Body of pancreas (tissue), 4 donors: ENCODE measurements at regions not wholly inside any gene's neighbourhood (a gene's known extent, or its start where the extent isn't known, plus 50 kb on each side); places are given as distances from the start of the nearest gene placed in this dataset.

ENCODE experiments used
- ATAC-seq: fragments of 150-250 bp; one replicate; pipeline ENCODE4 v1.9.1; 2016
- DNase-seq, 4 donors: peaks; one replicate each; pipeline ENCODE4 v3.0.0-alpha.2; 2019
- H3K27ac ChIP-seq, 4 donors: fragments of 200-600 bp; sonication (generic); 1 replicate in 3 of 4; 2 replicates in 1 of 4; pipeline versions ENCODE4 v1.5.1 to v1.6.1; 2016 to 2019; ENCODE audit warnings: mild to moderate bottlenecking in 1 of 4, mixed read lengths in 1 of 4, moderate library complexity in 1 of 4
- H3K27me3 ChIP-seq, 2 donors: fragments of 200-600 bp; sonication (generic); one replicate each; pipeline ENCODE4 v1.6.0; 2016; ENCODE audit warnings: mild to moderate bottlenecking in 1 of 2
- H3K36me3 ChIP-seq, 2 donors: fragments of 200-600 bp; sonication (generic); replicated peaks in 1 of 2; 2 replicates each; pipeline ENCODE4 v1.5.1; 2016; ENCODE audit warnings: low read depth in 2 of 2; ENCODE audit not compliant: insufficient read depth in 1 of 2
- H3K4me1 ChIP-seq: fragments of 200-600 bp; sonication (generic); one replicate; pipeline ENCODE4 v1.6.0; 2016
- H3K4me3 ChIP-seq, 2 donors: fragments of 200-600 bp; sonication (generic); 1 replicate in 1 of 2; 2 replicates in 1 of 2; pipeline ENCODE4 v1.5.1; 2016 to 2019
- H3K9me3 ChIP-seq, 3 donors: fragments of 200-600 bp; sonication (generic); 1 replicate in 2 of 3; 2 replicates in 1 of 3; pipeline ENCODE4 v1.5.1; 2016
- POLR2A ChIP-seq, 3 donors: fragments of 450-650 bp; IDR thresholded peaks; one replicate each; pipeline ENCODE4 v1.6.1; 2016; ENCODE audit warnings: antibody characterized with exemption in 3 of 3, mild to moderate bottlenecking in 2 of 3
- WGBS, 2 donors: methylation state at CpG; one replicate each; pipeline ENCODE4 v1.1.5; 2017; 5-methylcytosine and 5-hydroxymethylcytosine counted together
- intact Hi-C: fragments of 100-400 bp; cut with DNase I; formaldehyde crosslinking; loops from one replicate; pipeline ENCODE4 v1.15.1; 2023
- TF ChIP-seq, protein P1 (sequence below), 7 experiments: fragments of 450-650 bp in 4 of 7; fragments of 200-600 bp in 3 of 7; sonication (generic) in 3 of 7; IDR thresholded peaks; one replicate each; pipeline ENCODE4 v1.5.1; 2016 to 2019; ENCODE audit warnings: antibody characterized with exemption in 7 of 7

DNA sequence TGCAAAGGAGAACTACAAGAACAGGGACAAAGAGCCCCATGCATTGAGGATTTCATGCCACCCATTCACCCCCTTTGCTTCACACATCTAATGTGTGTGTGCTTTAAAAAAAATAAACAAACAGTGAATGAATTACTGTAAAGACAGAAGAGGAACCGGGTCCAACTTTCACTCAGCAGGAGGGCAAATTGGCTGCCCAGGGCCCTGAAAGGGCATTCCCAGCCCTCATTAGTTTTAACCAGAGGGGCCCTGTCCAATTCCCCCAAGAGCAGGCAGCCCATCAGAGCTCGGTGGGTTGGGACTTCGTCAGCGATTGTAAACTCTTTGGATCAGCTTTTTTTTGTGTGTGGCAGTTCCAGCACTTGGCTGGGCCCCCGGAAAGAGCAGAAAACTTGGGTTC is 73.6 kb upstream of the PDZD8 start:
- Histone ChIP-seq H3K36me3 (no peaks in the 10 kb centered on the region), H3K27ac (peak overlapping the region in 2 of 4 donors; percentile 3 to 21), H3K4me1 (peaks cover 9% of the 10 kb centered on the region), H3K4me3 (no peak overlapping the region), H3K9me3 (no peaks in the 10 kb centered on the region), H3K27me3 (no peaks in the 10 kb centered on the region)
- intact Hi-C loops = no loop called here
- peak; percentile 48 for ATAC-seq
- 19 to 20% methylated on average over 4 to 5 of the region's 5 CpGs for WGBS, 2 donors
- DNase-seq = peak in 1 of 4 donors; percentile 30
- no peak for TF ChIP-seq POLR2A (IDR thresholded peaks at IDR 0.05)
- TF ChIP-seq, protein P1, sequence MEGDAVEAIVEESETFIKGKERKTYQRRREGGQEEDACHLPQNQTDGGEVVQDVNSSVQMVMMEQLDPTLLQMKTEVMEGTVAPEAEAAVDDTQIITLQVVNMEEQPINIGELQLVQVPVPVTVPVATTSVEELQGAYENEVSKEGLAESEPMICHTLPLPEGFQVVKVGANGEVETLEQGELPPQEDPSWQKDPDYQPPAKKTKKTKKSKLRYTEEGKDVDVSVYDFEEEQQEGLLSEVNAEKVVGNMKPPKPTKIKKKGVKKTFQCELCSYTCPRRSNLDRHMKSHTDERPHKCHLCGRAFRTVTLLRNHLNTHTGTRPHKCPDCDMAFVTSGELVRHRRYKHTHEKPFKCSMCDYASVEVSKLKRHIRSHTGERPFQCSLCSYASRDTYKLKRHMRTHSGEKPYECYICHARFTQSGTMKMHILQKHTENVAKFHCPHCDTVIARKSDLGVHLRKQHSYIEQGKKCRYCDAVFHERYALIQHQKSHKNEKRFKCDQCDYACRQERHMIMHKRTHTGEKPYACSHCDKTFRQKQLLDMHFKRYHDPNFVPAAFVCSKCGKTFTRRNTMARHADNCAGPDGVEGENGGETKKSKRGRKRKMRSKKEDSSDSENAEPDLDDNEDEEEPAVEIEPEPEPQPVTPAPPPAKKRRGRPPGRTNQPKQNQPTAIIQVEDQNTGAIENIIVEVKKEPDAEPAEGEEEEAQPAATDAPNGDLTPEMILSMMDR (IDR thresholded peaks at IDR 0.05) = no peak

DNA sequence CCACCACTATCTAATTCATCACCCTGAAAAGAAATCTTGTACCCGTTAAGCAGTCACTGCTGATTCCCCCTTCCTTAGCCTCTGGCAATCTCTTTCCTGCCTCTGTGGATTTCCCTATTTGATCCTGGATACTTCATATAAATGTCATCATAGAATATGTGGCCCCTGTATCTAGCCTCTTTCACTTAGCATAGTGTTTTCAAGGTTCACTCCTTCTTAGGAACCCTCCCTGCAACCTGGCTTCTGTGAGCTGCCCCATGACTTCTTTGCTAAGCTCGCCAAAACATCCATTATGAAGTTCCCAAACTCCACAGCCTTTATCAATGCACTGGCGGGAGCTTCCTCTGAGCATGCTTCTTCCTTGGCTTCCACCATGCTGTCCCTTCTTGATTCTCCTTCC is 70.8 kb upstream of the PDZD8 start:
- Histone ChIP-seq H3K27ac (no peak overlapping the region), H3K27me3 (no peaks in the 10 kb centered on the region), H3K9me3 (no peaks in the 10 kb centered on the region), H3K36me3 (no peaks in the 10 kb centered on the region), H3K4me3 (no peak overlapping the region), H3K4me1 (peaks cover 9% of the 10 kb centered on the region)
- ATAC-seq (no peak), DNase-seq (no peak)
- no peak for TF ChIP-seq POLR2A (IDR thresholded peaks at IDR 0.05)
- TF ChIP-seq, protein P1 (IDR thresholded peaks at IDR 0.05) = no peak
- intact Hi-C loops = no loop called here
- 87 to 98% methylated on average over 3 of the region's 3 CpGs for WGBS, 2 donors

DNA sequence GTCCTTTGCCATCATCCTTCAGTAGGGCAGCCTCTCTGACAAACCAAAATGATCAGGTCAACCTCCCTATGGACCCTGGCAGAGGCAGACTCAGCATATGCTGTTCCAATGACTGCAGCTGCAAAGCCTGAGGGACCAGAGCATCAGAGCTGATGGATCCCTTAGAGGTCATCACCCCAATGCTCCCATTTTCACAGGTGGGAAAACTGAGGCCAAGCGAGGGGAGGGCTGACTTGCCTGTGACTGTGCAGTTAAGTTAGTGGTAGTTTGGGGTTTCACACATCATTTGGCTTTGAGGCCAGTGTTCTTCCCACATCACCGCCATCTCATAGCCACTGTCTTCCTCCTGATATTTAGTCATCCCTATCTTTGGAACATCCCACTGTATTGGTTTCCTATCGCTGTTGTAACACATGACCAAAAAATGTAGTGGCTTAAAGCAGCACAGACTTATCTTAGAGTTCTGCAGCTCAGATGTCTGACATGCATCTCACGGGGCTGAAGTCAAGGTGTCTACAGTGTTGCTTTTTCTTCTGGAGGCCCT is 69.3 kb upstream of the PDZD8 start:
- no peaks in the 10 kb centered on the region for H3K36me3 ChIP-seq
- TF ChIP-seq, protein P1 (IDR thresholded peaks at IDR 0.05) = no peak
- no peak for TF ChIP-seq POLR2A (IDR thresholded peaks at IDR 0.05)
- ATAC-seq = no peak
- H3K4me3 ChIP-seq = no peak overlapping the region
- no peak for DNase-seq
- WGBS, 2 donors = 76 to 90% methylated on average over 4 of the region's 4 CpGs
- no peaks in the 10 kb centered on the region for H3K9me3 ChIP-seq
- peaks cover 9% of the 10 kb centered on the region for H3K4me1 ChIP-seq
- no peak overlapping the region for H3K27ac ChIP-seq
- intact Hi-C loops = no loop called here
- H3K27me3 ChIP-seq = no peaks in the 10 kb centered on the region

DNA sequence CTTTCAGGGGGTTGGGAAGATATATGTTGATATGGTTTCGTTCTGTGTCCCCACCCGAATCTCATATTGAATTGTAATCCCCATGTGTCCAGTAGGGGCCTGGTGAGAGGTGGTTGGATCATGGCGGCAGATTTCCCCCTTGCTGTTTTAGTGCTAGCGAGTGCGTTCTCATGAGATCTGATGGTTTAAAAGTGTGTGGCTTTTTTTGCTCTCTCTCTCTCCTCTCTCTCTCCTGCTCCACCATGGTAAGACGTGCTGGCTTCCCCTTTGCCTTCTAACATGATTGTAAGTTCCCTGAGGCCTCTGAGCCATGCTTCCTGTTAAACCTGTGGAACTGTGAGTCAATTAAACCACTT is 68.4 kb upstream of the PDZD8 start:
- intact Hi-C loops = no loop called here
- no peak for ATAC-seq
- Histone ChIP-seq H3K27ac (no peak overlapping the region), H3K4me1 (peaks cover 2% of the 10 kb centered on the region), H3K27me3 (no peaks in the 10 kb centered on the region), H3K36me3 (no peaks in the 10 kb centered on the region), H3K9me3 (no peaks in the 10 kb centered on the region), H3K4me3 (no peak overlapping the region)
- DNase-seq = no peak
- no peak for TF ChIP-seq POLR2A (IDR thresholded peaks at IDR 0.05)
- TF ChIP-seq, protein P1 (IDR thresholded peaks at IDR 0.05) = no peak
- 91 to 92% methylated on average over 6 of the region's 6 CpGs for WGBS, 2 donors

DNA sequence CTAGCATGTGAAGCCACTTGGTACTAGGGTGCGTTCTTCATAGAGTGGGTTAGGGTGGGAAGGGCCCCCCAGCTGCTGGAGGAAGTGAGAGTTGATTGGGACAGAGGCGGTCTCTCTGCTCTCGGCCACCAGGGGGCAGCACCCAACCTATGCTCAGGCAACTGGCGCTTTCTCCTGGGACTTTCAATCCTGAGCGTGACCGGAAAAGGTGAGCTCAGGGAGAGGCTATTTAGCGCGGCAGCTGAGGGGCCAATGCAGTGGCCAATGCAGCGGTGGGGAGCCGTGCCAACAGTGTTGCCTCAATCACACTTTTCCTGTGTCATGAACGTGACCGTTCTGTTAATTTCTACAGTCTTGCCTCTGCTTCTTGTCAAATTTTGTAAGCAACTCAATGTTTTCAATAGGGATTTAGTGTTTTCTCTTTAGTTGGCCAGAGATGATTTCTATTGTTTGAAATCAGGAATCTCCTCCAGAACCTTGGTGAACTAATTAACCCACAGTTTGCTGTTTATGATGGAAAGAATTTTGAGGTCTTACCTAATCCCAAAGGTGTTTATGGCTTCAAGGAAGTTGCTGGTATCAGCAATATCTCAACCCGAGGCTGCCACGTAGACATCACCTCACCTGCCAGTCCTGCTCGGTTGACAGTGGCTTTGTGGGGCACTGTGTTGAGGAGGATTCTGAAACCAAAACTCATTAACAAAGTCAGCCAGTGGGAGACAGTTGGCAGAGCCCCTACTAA is 67.9 kb upstream of the PDZD8 start:
- TF ChIP-seq POLR2A (IDR thresholded peaks at IDR 0.05) = peak in 1 of 3 donors; percentile 9
- TF ChIP-seq, protein P1 (IDR thresholded peaks at IDR 0.05) = peak; percentile 68 to 96 (median 83)

More for the DNA sequence above, 67.9 kb upstream of the PDZD8 start:
- ATAC-seq = peak; percentile 91
- no peaks in the 10 kb centered on the region for H3K9me3 ChIP-seq
- no peaks in the 10 kb centered on the region for H3K4me1 ChIP-seq
- WGBS, 2 donors = 11% methylated on average over 13 to 15 of the region's 15 CpGs
- peak; percentile 81 to 89 (median 86) for DNase-seq
- no peaks in the 10 kb centered on the region for H3K27me3 ChIP-seq
- H3K36me3 ChIP-seq = no peaks in the 10 kb centered on the region
- H3K4me3 ChIP-seq = no peak overlapping the region
- H3K27ac ChIP-seq = peak overlapping the region in 1 of 4 donors; percentile 44
- intact Hi-C loops = no loop called here
